ENCODE measurements at regions not wholly inside any gene's neighbourhood (a gene's known extent, or its start where the extent isn't known, plus 50 kb on each side); places are given as distances from the start of the nearest gene placed in this dataset.

- Histone ChIP-seq H3K4me1 (ENCODE audit: control insufficient read depth in 4 of 4, insufficient read depth in 4 of 4, low read length in 3 of 4) (no peaks in the 10 kb centered on the region), H3K36me3 (ENCODE audit: control insufficient read depth in 4 of 4, insufficient read depth in 3 of 4, low read depth in 1 of 4, low read length in 3 of 4) (no peaks in the 10 kb centered on the region), H3K9me3 (ENCODE audit: control insufficient read depth in 4 of 4, low read length in 3 of 4) (no peaks in the 10 kb centered on the region), H3K27ac (ENCODE audit: low read depth in 1 of 2, low read length in 2 of 2) (no peak overlapping the region), H3K9ac (ENCODE audit: low read depth in 1 of 2, low read length in 2 of 2) (no peak overlapping the region), H3K27me3 (ENCODE audit: control insufficient read depth in 4 of 4, insufficient read depth in 4 of 4, low read length in 3 of 4) (no peaks in the 10 kb centered on the region), H3K4me3 (ENCODE audit: low read depth in 1 of 3, low read length in 3 of 3) (no peak overlapping the region)
- WGBS = 70% methylated on average over 3 of the region's 3 CpGs
- TF ChIP-seq MAX (IDR thresholded peaks at IDR 0.05) (no peak), JUND (IDR thresholded peaks at IDR 0.05) (no peak), ATF3 (IDR thresholded peaks at IDR 0.05) (no peak), CTCF (IDR thresholded peaks at IDR 0.05; ENCODE audit: low read depth, low read length, missing input control) (no peak), NR2F2 (IDR thresholded peaks at IDR 0.05) (no peak), RXRA (IDR thresholded peaks at IDR 0.05) (no peak), TAF1 (conservative IDR thresholded peaks at IDR 0.05) (no peak), YY1 (IDR thresholded peaks at IDR 0.05) (no peak), ZBTB33 (IDR thresholded peaks at IDR 0.05) (no peak), HNF4G (IDR thresholded peaks at IDR 0.05) (no peak), SP1 (IDR thresholded peaks at IDR 0.05) (no peak), HNF4A (conservative IDR thresholded peaks at IDR 0.05) (no peak), GABPA (IDR thresholded peaks at IDR 0.05 in 1 of 2, conservative IDR thresholded peaks at IDR 0.05 in 1 of 2) (no peak), FOXA2 (IDR thresholded peaks at IDR 0.05) (no peak), REST (IDR thresholded peaks at IDR 0.05) (no peak)
- DNase-seq (ENCODE audit: low spot score) = no peak
These were observed 625.5 kb upstream of the INTU start for GRCh38 chr4:127007305-127007704.

- no peaks in the 10 kb centered on the region for H3K27me3 ChIP-seq (ENCODE audit: control insufficient read depth in 4 of 4, insufficient read depth in 4 of 4, low read length in 3 of 4)
- no peaks in the 10 kb centered on the region for H3K9me3 ChIP-seq (ENCODE audit: control insufficient read depth in 4 of 4, low read length in 3 of 4)
- H3K4me3 ChIP-seq (ENCODE audit: low read depth in 1 of 3, low read length in 3 of 3) = no peak overlapping the region
- no peaks in the 10 kb centered on the region for H3K4me1 ChIP-seq (ENCODE audit: control insufficient read depth in 4 of 4, insufficient read depth in 4 of 4, low read length in 3 of 4)
- TF ChIP-seq NR2F2 (IDR thresholded peaks at IDR 0.05) = no peak
- no peak for TF ChIP-seq ZBTB33 (IDR thresholded peaks at IDR 0.05)
- no peaks in the 10 kb centered on the region for H3K36me3 ChIP-seq (ENCODE audit: control insufficient read depth in 4 of 4, insufficient read depth in 3 of 4, low read depth in 1 of 4, low read length in 3 of 4)
- no peak overlapping the region for H3K27ac ChIP-seq (ENCODE audit: low read depth in 1 of 2, low read length in 2 of 2)
- no peak overlapping the region for H3K9ac ChIP-seq (ENCODE audit: low read depth in 1 of 2, low read length in 2 of 2)
- DNase-seq (ENCODE audit: low spot score) = no peak
These were observed 620.2 kb upstream of the INTU start for GRCh38 chr4:127012549-127012948.
